H1 (cell line): ENCODE measurements at regions not wholly inside any gene's neighbourhood (a gene's known extent, or its start where the extent isn't known, plus 50 kb on each side); places are given as distances from the start of the nearest gene placed in this dataset.

Source experiments
- BCL11A ChIP-seq, 2 experiments: IDR thresholded peaks; one replicate each; pipeline ENCODE4 v1.6.1; 2011; ENCODE audit warnings: low read depth in 2 of 2, low read length in 2 of 2, mild to moderate bottlenecking in 2 of 2
- BRCA1 ChIP-seq: IDR thresholded peaks from 2 replicates; pipeline ENCODE4 v1.6.1; 2012; ENCODE audit warnings: low read depth, low read length, improper control_type of control experiment
- CHD1 ChIP-seq: IDR thresholded peaks from 2 replicates; pipeline ENCODE4 v1.6.1; 2012; ENCODE audit warnings: low read depth, low read length, improper control_type of control experiment
- FOSL1 ChIP-seq: IDR thresholded peaks from 2 replicates; pipeline ENCODE4 v1.6.1; 2011; ENCODE audit warnings: mild to moderate bottlenecking, low read depth, low read length, moderate library complexity; ENCODE audit not compliant: insufficient read depth
- PHF8 ChIP-seq: fragments of 200-600 bp; sonication (generic); conservative IDR thresholded peaks from 2 replicates; pipeline ENCODE4 v1.7.1; 2012; ENCODE audit warnings: low read depth, mild to moderate bottlenecking, inconsistent platforms, low read length, moderate library complexity

DNA sequence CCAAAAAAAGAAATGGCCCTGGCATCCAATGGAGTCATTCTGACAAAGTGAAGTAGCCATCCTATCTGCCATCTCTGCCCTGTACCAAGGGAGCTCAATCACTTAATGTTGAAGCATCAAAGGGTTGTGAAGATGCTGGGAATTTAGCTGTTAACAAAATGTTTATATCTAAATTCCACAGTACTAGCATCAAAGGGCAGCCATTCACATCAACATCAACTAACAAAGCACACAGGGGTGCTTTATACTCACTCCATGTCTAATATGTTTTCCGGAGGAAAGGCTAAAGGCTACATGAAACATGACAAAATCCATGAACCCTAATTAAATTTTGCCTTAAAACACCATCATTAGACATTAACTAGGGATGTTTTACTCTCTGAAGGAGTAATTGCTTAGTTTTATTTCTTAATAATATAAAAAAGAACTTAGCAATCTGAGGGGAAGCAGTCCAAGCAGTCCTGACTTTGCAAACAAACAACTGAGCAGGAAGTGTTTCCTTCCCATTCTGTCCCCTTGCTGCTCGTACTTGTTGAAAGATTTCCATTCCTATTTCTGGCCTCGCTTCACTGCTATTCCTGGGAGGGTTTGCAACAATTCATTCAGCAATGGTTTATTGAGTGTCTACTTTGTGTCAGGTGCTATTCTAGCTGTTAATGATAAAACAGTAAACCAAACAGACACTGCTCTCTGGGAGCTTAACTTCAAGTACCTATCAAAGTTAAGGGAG lies 208.6 kb upstream of the SLC7A11 start (continued):
- TF ChIP-seq BRCA1 (no peak), BCL11A (IDR thresholded peaks at IDR 0.05; ENCODE audit: low read depth in 2 of 2, low read length in 2 of 2) (no peak), CHD1 (no peak), PHF8 (no peak), FOSL1 (no peak)
